ENCODE measurements at regions not wholly inside any gene's neighbourhood (a gene's known extent, or its start where the extent isn't known, plus 50 kb on each side); places are given as distances from the start of the nearest gene placed in this dataset.

GRCh38 chr11:114773541-114774338, 95.4 kb downstream of the NXPE2 start:
- H3K9me3 ChIP-seq (ENCODE audit: insufficient read depth, low read length) = no peaks in the 10 kb centered on the region
- TF ChIP-seq CTCF (IDR thresholded peaks at IDR 0.05; ENCODE audit: low read depth, low read length) = no peak
- TF ChIP-seq EZH2phosphoT487 (IDR thresholded peaks at IDR 0.05; ENCODE audit: low read depth) = no peak
- no peaks in the 10 kb centered on the region for H4K20me1 ChIP-seq (ENCODE audit: insufficient read depth, low read length)
- H3K79me2 ChIP-seq (ENCODE audit: low read length) = no peaks in the 10 kb centered on the region
- no peak overlapping the region for H3K9ac ChIP-seq (ENCODE audit: low read length)
- H3K27me3 ChIP-seq (ENCODE audit: low read depth, low read length) = peaks cover 16% of the 10 kb centered on the region
- no peak overlapping the region for H3K4me3 ChIP-seq (ENCODE audit: low read length)
- peaks cover 13% of the 10 kb centered on the region for H3K4me1 ChIP-seq (ENCODE audit: low read length)
- no peak overlapping the region for H2AFZ ChIP-seq (ENCODE audit: low read depth, low read length)
- H3K36me3 ChIP-seq (replicated peaks; ENCODE audit: low read depth, low read length) = no peaks in the 10 kb centered on the region
- H3K4me2 ChIP-seq (ENCODE audit: low read length) = no peak overlapping the region
- H3K27ac ChIP-seq (ENCODE audit: low read length) = no peak overlapping the region

- peaks cover 13% of the 10 kb centered on the region for H3K4me1 ChIP-seq (ENCODE audit: low read length)
- H3K79me2 ChIP-seq (ENCODE audit: low read length) = no peaks in the 10 kb centered on the region
- no peaks in the 10 kb centered on the region for H4K20me1 ChIP-seq (ENCODE audit: insufficient read depth, low read length)
- H3K9me3 ChIP-seq (ENCODE audit: insufficient read depth, low read length) = no peaks in the 10 kb centered on the region
- peaks cover 16% of the 10 kb centered on the region for H3K27me3 ChIP-seq (ENCODE audit: low read depth, low read length)
- H3K36me3 ChIP-seq (replicated peaks; ENCODE audit: low read depth, low read length) = no peaks in the 10 kb centered on the region
- peak overlapping the region; percentile 24; the same call in 1 of the 2 replicates for H3K4me2 ChIP-seq (ENCODE audit: low read length)
- H3K9ac ChIP-seq (ENCODE audit: low read length) = no peak overlapping the region
- no peak overlapping the region for H3K4me3 ChIP-seq (ENCODE audit: low read length)
- no peak overlapping the region for H2AFZ ChIP-seq (ENCODE audit: low read depth, low read length)
- TF ChIP-seq EZH2phosphoT487 (IDR thresholded peaks at IDR 0.05; ENCODE audit: low read depth) = no peak
- peak; percentile 92 for TF ChIP-seq CTCF (IDR thresholded peaks at IDR 0.05; ENCODE audit: low read depth, low read length)
- H3K27ac ChIP-seq (ENCODE audit: low read length) = no peak overlapping the region
Observed at GRCh38 chr11:114774599-114775361, 96.5 kb downstream of the NXPE2 start.

GRCh38 chr11:114775875-114776621, 97.7 kb downstream of the NXPE2 start:
- H3K4me2 ChIP-seq (ENCODE audit: low read length) = no peak overlapping the region
- H3K27ac ChIP-seq (ENCODE audit: low read length) = no peak overlapping the region
- TF ChIP-seq EZH2phosphoT487 (IDR thresholded peaks at IDR 0.05; ENCODE audit: low read depth) = no peak
- TF ChIP-seq CTCF (IDR thresholded peaks at IDR 0.05; ENCODE audit: low read depth, low read length) = no peak
- H3K79me2 ChIP-seq (ENCODE audit: low read length) = no peaks in the 10 kb centered on the region
- H3K36me3 ChIP-seq (replicated peaks; ENCODE audit: low read depth, low read length) = no peaks in the 10 kb centered on the region
- H3K9me3 ChIP-seq (ENCODE audit: insufficient read depth, low read length) = no peaks in the 10 kb centered on the region
- H3K4me3 ChIP-seq (ENCODE audit: low read length) = no peak overlapping the region
- no peak overlapping the region for H2AFZ ChIP-seq (ENCODE audit: low read depth, low read length)
- H3K9ac ChIP-seq (ENCODE audit: low read length) = no peak overlapping the region
- peaks cover 16% of the 10 kb centered on the region for H3K27me3 ChIP-seq (ENCODE audit: low read depth, low read length)
- no peaks in the 10 kb centered on the region for H4K20me1 ChIP-seq (ENCODE audit: insufficient read depth, low read length)
- peaks cover 13% of the 10 kb centered on the region for H3K4me1 ChIP-seq (ENCODE audit: low read length)

GRCh38 chr11:114776956-114777355, 98.6 kb downstream of the NXPE2 start:
- Histone ChIP-seq H3K9ac (ENCODE audit: low read length) (no peak overlapping the region), H4K20me1 (ENCODE audit: insufficient read depth, low read length) (no peaks in the 10 kb centered on the region), H3K36me3 (replicated peaks; ENCODE audit: low read depth, low read length) (no peaks in the 10 kb centered on the region), H3K9me3 (ENCODE audit: insufficient read depth, low read length) (no peaks in the 10 kb centered on the region), H3K27me3 (ENCODE audit: low read depth, low read length) (peaks cover 16% of the 10 kb centered on the region), H3K4me2 (ENCODE audit: low read length) (no peak overlapping the region), H2AFZ (ENCODE audit: low read depth, low read length) (no peak overlapping the region), H3K79me2 (ENCODE audit: low read length) (no peaks in the 10 kb centered on the region), H3K27ac (ENCODE audit: low read length) (no peak overlapping the region), H3K4me1 (ENCODE audit: low read length) (peaks cover 13% of the 10 kb centered on the region), H3K4me3 (ENCODE audit: low read length) (no peak overlapping the region)
- TF ChIP-seq CTCF (IDR thresholded peaks at IDR 0.05; ENCODE audit: low read depth, low read length) (no peak), EZH2phosphoT487 (IDR thresholded peaks at IDR 0.05; ENCODE audit: low read depth) (no peak)
